Osteoblast (primary cell): ENCODE measurements at regions not wholly inside any gene's neighbourhood (a gene's known extent, or its start where the extent isn't known, plus 50 kb on each side); places are given as distances from the start of the nearest gene placed in this dataset.

Source experiments
- DNase-seq: peaks from one replicate; pipeline ENCODE4 v3.0.0; 2011; ENCODE audit warnings: low spot score, mixed read lengths; ENCODE audit not compliant: insufficient read length; ENCODE audit errors: missing footprints
- H2AFZ ChIP-seq: 2 replicates; pipeline ENCODE4 v1.6.0; 2011; ENCODE audit warnings: mild to moderate bottlenecking, low read length
- H3K27ac ChIP-seq: 2 replicates; pipeline ENCODE4 v1.5.1; 2011; ENCODE audit warnings: mild to moderate bottlenecking, low read depth, low read length, moderate library complexity
- H3K27me3 ChIP-seq: 2 replicates; pipeline ENCODE4 v1.6.0; 2012; ENCODE audit warnings: mild to moderate bottlenecking, control low read depth, inconsistent platforms, low read length, moderate library complexity; ENCODE audit not compliant: insufficient read depth
- H3K36me3 ChIP-seq: 2 replicates; pipeline ENCODE4 v1.5.1; 2011; ENCODE audit warnings: mild to moderate bottlenecking, low read length, control low read depth, moderate library complexity; ENCODE audit not compliant: insufficient read depth
- H3K4me1 ChIP-seq: 2 replicates; pipeline ENCODE4 v1.5.1; 2011; ENCODE audit warnings: mild to moderate bottlenecking, low read length, control low read depth, moderate library complexity; ENCODE audit not compliant: insufficient read depth
- H3K4me2 ChIP-seq: 2 replicates; pipeline ENCODE4 v1.6.0; 2011; ENCODE audit warnings: mild to moderate bottlenecking, low read length; ENCODE audit not compliant: insufficient read depth
- H3K4me3 ChIP-seq: fragments of 200-600 bp; sonication (generic); 3 replicates; pipeline ENCODE4 v1.5.1; 2012; ENCODE audit warnings: mild to moderate bottlenecking, low read length, inconsistent platforms; ENCODE audit not compliant: insufficient read depth
- H3K79me2 ChIP-seq: 2 replicates; pipeline ENCODE4 v1.6.0; 2012; ENCODE audit warnings: mild to moderate bottlenecking, low read length, control low read depth, inconsistent platforms; ENCODE audit not compliant: insufficient read depth
- H3K9me3 ChIP-seq: 2 replicates; pipeline ENCODE4 v1.5.1; 2011; ENCODE audit warnings: low read depth, low read length, control low read depth
- H4K20me1 ChIP-seq: 2 replicates; pipeline ENCODE4 v1.6.0; 2012; ENCODE audit warnings: mild to moderate bottlenecking, low read length, control low read depth; ENCODE audit not compliant: insufficient read depth
- TF ChIP-seq, protein P1 (sequence below): IDR thresholded peaks from 2 replicates; pipeline ENCODE4 v1.5.1; 2011; ENCODE audit warnings: mild to moderate bottlenecking, low read depth, low read length, moderate library complexity; ENCODE audit errors: extremely low read depth

DNA sequence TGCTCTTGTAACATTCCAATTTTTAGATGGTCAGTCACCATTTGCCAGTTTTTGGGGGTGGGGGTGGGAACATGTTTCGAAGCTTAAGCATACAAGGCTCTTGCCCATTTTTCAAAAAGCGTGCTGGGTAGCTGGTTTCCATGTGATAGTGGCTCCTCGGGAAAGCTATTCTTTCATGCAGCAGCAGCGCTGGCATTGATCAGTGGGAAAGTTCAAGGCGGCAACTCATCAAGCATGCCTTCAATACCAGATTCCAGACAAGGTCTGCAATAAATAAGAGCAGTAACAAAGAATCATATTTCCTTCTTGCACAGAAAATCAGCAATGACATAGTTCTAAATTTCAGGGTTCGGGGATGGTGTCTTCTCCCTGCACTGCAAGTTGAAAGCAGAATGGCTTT lies 133.5 kb upstream of the ONECUT1 start:
- no peak overlapping the region for H3K4me3 ChIP-seq
- no peak for DNase-seq
- H2AFZ ChIP-seq, result no peak overlapping the region
- H3K27me3 ChIP-seq, result no peaks in the 10 kb centered on the region
- no peaks in the 10 kb centered on the region for H3K4me1 ChIP-seq
- H3K9me3 ChIP-seq, result peaks cover 2% of the 10 kb centered on the region
- TF ChIP-seq, protein P1, sequence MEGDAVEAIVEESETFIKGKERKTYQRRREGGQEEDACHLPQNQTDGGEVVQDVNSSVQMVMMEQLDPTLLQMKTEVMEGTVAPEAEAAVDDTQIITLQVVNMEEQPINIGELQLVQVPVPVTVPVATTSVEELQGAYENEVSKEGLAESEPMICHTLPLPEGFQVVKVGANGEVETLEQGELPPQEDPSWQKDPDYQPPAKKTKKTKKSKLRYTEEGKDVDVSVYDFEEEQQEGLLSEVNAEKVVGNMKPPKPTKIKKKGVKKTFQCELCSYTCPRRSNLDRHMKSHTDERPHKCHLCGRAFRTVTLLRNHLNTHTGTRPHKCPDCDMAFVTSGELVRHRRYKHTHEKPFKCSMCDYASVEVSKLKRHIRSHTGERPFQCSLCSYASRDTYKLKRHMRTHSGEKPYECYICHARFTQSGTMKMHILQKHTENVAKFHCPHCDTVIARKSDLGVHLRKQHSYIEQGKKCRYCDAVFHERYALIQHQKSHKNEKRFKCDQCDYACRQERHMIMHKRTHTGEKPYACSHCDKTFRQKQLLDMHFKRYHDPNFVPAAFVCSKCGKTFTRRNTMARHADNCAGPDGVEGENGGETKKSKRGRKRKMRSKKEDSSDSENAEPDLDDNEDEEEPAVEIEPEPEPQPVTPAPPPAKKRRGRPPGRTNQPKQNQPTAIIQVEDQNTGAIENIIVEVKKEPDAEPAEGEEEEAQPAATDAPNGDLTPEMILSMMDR, result no peak
- no peak overlapping the region for H3K4me2 ChIP-seq
- H3K27ac ChIP-seq, result no peak overlapping the region
- H4K20me1 ChIP-seq, result no peaks in the 10 kb centered on the region
- no peaks in the 10 kb centered on the region for H3K79me2 ChIP-seq
- H3K36me3 ChIP-seq, result no peaks in the 10 kb centered on the region

DNA sequence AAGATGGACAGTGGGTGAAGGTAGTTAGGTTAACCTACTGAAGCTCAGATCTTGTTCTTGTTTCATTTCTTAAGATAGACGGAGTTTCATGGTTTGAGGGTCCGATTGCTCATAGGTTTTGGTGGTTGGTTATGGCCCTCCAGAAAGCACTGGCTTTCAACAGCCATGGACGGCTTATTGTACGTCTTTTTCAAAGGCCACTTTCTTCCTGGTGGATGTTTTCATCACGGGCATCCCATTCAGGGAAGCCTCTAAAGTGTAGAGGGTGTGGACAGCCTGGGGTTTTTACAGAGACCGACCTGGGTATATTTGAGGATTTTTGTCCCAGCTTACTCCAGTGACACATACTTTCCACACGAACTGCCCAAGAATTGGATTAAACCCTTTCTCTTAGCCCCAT lies 132.7 kb upstream of the ONECUT1 start:
- Histone ChIP-seq H3K4me2 (no peak overlapping the region), H3K36me3 (no peaks in the 10 kb centered on the region), H4K20me1 (no peaks in the 10 kb centered on the region), H3K4me1 (no peaks in the 10 kb centered on the region), H3K79me2 (no peaks in the 10 kb centered on the region), H3K27ac (no peak overlapping the region), H3K4me3 (no peak overlapping the region), H2AFZ (no peak overlapping the region), H3K9me3 (peaks cover 2% of the 10 kb centered on the region), H3K27me3 (no peaks in the 10 kb centered on the region)
- TF ChIP-seq, protein P1, result no peak
- no peak for DNase-seq

DNA sequence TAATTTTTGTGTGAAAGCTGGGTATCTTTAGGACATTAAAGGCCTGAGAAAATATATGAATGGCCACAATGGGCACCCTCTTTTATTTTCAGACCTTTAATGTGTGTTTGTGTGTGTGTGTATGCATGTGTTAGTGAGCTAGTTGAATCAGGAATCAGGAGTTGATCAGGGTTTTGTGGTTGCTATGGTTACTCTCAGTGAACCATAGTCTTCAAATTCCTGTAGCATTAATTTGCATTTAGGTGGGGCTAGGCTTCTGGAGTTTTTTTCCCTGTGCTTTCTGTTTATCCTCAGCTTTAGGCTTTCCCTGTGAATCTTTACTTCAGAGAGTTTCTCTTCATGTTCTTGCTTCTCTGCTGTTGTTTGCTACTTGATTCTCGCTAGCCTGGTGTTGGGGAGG lies 122.0 kb upstream of the ONECUT1 start:
- no peaks in the 10 kb centered on the region for H4K20me1 ChIP-seq
- H3K79me2 ChIP-seq, result no peaks in the 10 kb centered on the region
- no peak overlapping the region for H3K27ac ChIP-seq
- TF ChIP-seq, protein P1, result no peak
- no peak overlapping the region for H3K4me3 ChIP-seq
- no peak overlapping the region for H2AFZ ChIP-seq
- no peak overlapping the region for H3K4me2 ChIP-seq
- no peaks in the 10 kb centered on the region for H3K4me1 ChIP-seq
- no peaks in the 10 kb centered on the region for H3K36me3 ChIP-seq
- no peaks in the 10 kb centered on the region for H3K27me3 ChIP-seq
- DNase-seq, result no peak
- H3K9me3 ChIP-seq, result no peaks in the 10 kb centered on the region

DNA sequence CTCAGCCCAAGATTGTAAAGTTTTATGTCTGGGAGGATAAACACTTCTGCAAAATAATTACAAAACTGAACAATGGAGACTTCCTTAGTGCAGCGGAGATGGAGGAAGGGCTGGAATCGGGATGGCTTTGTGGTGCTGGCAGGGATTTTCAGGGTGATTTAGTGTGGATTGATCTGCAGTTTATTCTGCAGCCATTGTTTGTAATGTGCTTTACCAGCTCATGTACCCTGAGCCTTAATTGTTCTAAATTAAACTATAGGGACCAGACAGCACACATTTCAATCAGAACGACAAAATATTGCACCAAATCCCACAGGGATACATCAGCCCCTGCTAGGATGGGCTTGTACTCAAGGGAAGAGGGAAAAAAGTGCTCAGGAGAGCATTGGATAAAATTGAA lies 103.2 kb upstream of the ONECUT1 start:
- Histone ChIP-seq H4K20me1 (no peaks in the 10 kb centered on the region), H2AFZ (no peak overlapping the region), H3K4me1 (no peaks in the 10 kb centered on the region), H3K36me3 (no peaks in the 10 kb centered on the region), H3K9me3 (no peaks in the 10 kb centered on the region), H3K4me2 (no peak overlapping the region), H3K27ac (no peak overlapping the region), H3K27me3 (no peaks in the 10 kb centered on the region), H3K4me3 (no peak overlapping the region), H3K79me2 (no peaks in the 10 kb centered on the region)
- no peak for DNase-seq
- TF ChIP-seq, protein P1, result no peak
